ENCODE measurements at regions not wholly inside any gene's neighbourhood (a gene's known extent, or its start where the extent isn't known, plus 50 kb on each side); places are given as distances from the start of the nearest gene placed in this dataset.

DNA sequence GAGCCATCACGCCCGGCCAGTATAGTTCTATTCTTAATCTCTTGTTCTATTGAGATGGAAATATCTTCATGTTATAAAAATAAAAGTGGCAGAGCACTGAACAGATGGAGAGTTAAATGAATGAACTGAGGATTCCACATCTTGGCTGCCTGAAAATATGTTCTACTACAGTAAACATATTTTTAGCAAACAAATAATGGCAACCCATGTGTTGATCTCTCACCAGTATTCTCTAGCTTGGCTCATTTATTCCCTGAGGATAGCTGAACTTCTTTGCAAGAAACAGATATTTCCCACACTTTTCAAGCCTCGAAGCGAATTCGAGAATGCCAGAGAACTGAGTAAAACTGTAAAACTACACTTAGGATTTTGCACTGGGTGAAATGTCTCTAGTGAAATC lies 58.9 kb downstream of the DIRAS3 start:
- DNase-seq (ENCODE audit: insufficient read length, low spot score): no peak
- FAIRE-seq: no peak
- TF ChIP-seq, protein P1, sequence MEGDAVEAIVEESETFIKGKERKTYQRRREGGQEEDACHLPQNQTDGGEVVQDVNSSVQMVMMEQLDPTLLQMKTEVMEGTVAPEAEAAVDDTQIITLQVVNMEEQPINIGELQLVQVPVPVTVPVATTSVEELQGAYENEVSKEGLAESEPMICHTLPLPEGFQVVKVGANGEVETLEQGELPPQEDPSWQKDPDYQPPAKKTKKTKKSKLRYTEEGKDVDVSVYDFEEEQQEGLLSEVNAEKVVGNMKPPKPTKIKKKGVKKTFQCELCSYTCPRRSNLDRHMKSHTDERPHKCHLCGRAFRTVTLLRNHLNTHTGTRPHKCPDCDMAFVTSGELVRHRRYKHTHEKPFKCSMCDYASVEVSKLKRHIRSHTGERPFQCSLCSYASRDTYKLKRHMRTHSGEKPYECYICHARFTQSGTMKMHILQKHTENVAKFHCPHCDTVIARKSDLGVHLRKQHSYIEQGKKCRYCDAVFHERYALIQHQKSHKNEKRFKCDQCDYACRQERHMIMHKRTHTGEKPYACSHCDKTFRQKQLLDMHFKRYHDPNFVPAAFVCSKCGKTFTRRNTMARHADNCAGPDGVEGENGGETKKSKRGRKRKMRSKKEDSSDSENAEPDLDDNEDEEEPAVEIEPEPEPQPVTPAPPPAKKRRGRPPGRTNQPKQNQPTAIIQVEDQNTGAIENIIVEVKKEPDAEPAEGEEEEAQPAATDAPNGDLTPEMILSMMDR (IDR thresholded peaks at IDR 0.05; ENCODE audit: insufficient read depth, missing control alignments): no peak

DNA sequence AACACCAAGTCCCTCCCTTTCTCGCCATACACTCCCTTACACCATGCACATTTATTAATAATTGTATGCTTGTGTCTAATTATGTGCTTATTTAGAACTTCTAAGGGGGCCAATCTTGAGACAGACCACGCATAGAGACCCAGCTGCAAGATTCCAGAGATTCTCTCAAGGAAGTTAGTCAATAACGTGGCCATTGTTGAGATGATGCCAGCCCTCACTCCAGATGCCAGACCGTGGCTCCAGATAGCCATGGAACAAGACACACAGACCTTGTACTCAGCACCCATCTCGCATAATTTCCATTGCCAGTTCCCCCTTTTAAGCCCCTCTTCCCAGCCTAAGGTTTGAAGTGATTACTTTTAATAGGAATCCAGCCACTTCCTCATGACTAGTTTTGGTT lies 62.4 kb downstream of the DIRAS3 start:
- TF ChIP-seq, protein P1 (IDR thresholded peaks at IDR 0.05; ENCODE audit: insufficient read depth, missing control alignments): no peak
- FAIRE-seq (no peak), DNase-seq (ENCODE audit: insufficient read length, low spot score) (no peak)

DNA sequence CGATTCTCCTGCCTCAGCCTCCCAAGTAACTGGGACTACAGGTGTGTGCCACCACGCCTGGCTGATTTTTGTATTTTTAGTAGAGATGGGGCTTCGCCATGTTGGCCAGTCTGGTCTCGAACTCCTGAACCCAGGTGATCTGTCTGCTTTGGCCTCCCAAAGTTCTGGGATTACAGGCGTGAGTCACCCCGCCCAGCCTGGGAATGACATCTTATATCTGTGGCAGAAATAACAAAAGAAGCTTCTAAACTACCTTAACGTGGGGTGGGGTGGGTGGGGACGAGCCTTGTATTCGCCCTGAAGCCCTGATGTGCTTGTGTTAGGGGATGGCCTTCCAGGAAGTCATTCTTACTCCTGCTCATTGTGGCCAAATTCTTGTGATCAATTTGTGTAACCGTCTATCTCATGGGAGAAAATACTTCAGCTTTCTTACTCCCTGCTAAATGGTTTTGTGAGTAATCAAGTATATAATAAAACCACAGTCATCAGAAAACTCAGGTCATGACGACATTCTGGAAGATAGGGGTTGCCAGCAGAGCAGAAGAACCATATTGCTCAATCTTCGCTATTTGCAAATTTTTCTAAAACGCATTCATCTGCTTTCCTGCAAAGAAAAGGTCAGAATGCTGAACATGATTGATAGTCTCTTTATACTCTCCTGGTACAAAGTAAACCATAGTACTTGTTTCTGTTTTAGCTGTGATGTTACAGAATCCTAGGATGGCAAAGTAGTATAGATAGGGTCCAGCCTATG lies 63.2 kb downstream of the DIRAS3 start:
- DNase-seq (ENCODE audit: insufficient read length, low spot score) (no peak), FAIRE-seq (no peak)
- TF ChIP-seq, protein P1 (IDR thresholded peaks at IDR 0.05; ENCODE audit: insufficient read depth, missing control alignments): no peak

DNA sequence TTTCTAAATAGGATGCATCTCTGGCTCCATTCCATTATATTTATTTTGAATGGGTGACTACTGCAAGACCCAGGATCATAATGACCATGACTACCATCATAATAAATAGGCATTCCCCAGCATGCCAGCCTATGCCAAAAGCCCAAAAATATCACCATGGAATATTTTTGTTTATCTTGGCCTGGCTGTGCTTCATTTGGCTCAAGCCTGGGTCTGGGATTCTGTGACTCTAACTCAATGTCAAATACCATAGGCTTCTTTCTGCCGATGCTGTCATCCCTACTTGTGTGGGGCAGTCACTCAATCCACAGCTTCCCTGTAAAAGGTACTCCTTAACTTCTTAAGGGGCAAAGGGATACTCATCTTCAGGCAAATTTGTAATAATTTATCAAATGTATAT lies 66.6 kb downstream of the DIRAS3 start:
- FAIRE-seq: no peak
- TF ChIP-seq, protein P1 (IDR thresholded peaks at IDR 0.05; ENCODE audit: insufficient read depth, missing control alignments): no peak

DNA sequence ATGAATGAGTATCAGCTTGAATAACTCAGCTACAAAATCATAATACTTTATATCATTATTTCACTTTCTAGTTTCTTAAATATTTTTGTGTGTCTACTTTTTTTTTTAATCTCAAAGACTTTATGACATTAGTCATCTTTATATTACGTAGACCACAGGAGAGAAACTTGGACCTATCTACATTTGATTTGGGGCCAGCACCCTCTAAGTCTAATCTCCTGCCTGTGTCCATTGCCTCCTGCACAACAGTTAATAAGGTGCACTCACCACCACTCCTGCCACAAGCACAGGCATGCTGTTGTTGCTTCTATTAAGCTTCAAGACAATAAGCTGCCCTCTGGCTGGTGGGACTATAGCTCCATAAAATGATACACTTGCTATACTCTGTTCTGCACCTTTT lies 70.4 kb downstream of the DIRAS3 start:
- FAIRE-seq (no peak), DNase-seq (ENCODE audit: insufficient read length, low spot score) (no peak)

More for the DNA sequence above, 66.6 kb downstream of the DIRAS3 start:
- DNase-seq (ENCODE audit: insufficient read length, low spot score): no peak

DNA sequence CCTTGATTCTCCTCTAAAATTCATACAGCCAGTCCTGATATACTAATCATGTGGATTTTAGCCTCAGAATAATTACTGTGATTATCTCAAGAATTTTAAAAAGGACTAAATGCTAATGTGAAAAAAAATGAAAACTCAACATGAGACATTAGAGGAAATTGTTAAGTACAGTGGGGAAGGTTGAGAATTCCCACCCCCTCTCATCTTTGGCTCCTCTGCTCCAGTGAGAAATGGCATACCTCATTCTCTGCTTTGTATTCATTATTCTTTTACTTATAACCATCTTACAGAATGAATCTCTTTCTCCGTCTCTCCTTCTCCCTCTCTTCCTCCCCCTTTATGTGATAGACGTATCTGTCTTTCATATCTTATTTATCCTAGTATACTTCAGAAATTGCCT lies 70.9 kb downstream of the DIRAS3 start:
- no peak for FAIRE-seq
- TF ChIP-seq, protein P1 (IDR thresholded peaks at IDR 0.05; ENCODE audit: insufficient read depth, missing control alignments): no peak
- no peak for DNase-seq (ENCODE audit: insufficient read length, low spot score)

More for the DNA sequence above, 70.4 kb downstream of the DIRAS3 start:
- TF ChIP-seq, protein P1 (IDR thresholded peaks at IDR 0.05; ENCODE audit: insufficient read depth, missing control alignments): no peak

DNA sequence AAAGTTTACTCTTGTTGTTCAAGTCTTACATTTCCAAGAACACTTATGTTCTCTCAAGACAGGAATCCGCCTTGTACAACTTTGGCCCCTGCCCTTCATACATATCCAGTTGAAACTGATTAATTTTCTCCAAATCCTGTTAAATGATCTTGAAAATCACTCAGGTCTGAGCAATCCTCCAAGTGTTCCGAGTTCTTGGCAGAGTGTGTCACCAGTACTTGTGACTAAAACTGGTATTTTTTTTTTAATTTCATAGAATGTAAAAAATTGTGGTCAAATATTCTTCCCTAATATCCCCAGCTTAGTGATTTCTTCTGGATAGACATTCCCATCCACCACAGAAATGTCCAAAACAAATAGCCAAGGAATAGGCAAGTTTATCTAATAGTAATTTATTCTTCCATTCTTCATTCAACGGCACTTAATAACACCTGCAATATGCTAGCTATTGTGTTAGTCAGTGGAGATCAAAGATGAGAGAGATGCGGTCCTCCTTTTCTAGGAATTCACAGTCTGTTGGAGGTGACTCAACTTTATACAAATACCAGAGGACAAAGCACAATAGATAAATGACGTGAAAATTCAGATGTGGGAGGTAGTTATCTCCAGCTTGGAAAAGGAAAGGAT lies 71.4 kb downstream of the DIRAS3 start:
- DNase-seq (ENCODE audit: insufficient read length, low spot score) (no peak), FAIRE-seq (no peak)
- TF ChIP-seq, protein P1 (IDR thresholded peaks at IDR 0.05; ENCODE audit: insufficient read depth, missing control alignments): no peak

Data from D721Med (cell line).